K562 (cell line): ENCODE measurements at regions not wholly inside any gene's neighbourhood (a gene's known extent, or its start where the extent isn't known, plus 50 kb on each side); places are given as distances from the start of the nearest gene placed in this dataset.

Experiments used
- ATAC-seq: fragments of 200-7000 bp; cut with Tn5 transposase; 3 replicates; pipeline ENCODE4 v1.9.1; 2020; ENCODE audit warnings: moderate library complexity
- BruUV-seq: library from RNA; stranded (reverse); fragments of 400-500 nt; replicated peaks from 2 replicates; lab custom pipeline; 2021; lab: Mats Ljungman, UMichigan
- CTCF ChIA-PET: fragments of 300-600 bp; formaldehyde crosslinking; extraction: SDS; loops from one replicate; lab custom pipeline; 2021; ENCODE audit warnings: low intra/inter-chr PET ratio; lab: Yijun Ruan, JAX
- POLR2A ChIA-PET: fragments of 300-600, 350-650 bp; sonication (Branson Sonifier 250); formaldehyde crosslinking; extraction: SDS; loops from one replicate; lab custom pipeline; 2021; ENCODE audit warnings: antibody characterized with exemption, inconsistent platforms; lab: Yijun Ruan, JAX
- DNase-seq, 4 experiments: peaks; one replicate each; pipeline versions ENCODE4 v3.0.0 to v3.0.0-alpha.2; 2011 to 2018; ENCODE audit warnings: low spot score in 3 of 4, mixed read lengths in 3 of 4; ENCODE audit errors: extremely low read depth in 1 of 4
- FAIRE-seq: peaks from 2 replicates; lab custom pipeline; 2011; peaks lifted over from hg19 to GRCh38; lab: Jason Lieb, UNC
- H2AFZ ChIP-seq: 2 replicates; pipeline ENCODE4 v1.6.0; 2011; ENCODE audit warnings: low read depth, low read length, control low read depth, inconsistent platforms
- H3K27ac ChIP-seq: fragments of 200-600 bp; 3 replicates; pipeline ENCODE4 v1.8.0; 2011; ENCODE audit warnings: low read depth, mild to moderate bottlenecking, control low read depth, inconsistent platforms, low read length, moderate library complexity, mixed read lengths; ENCODE audit errors: extremely low read depth
- H3K27me3 ChIP-seq, 2 experiments: fragments of 300-600 bp in 1 of 2; 2 replicates in 1 of 2; 3 replicates in 1 of 2; pipeline versions ENCODE4 v1.6.0 to v1.8.0; 2011; ENCODE audit warnings: inconsistent platforms in 2 of 2, low read length in 2 of 2, mild to moderate bottlenecking in 1 of 2, mixed read lengths in 1 of 2, moderate library complexity in 1 of 2; ENCODE audit not compliant: control insufficient read depth in 2 of 2, insufficient read depth in 2 of 2
- H3K36me3 ChIP-seq: fragments of 300-600 bp; 3 replicates; pipeline ENCODE4 v1.8.0; 2011; ENCODE audit warnings: mild to moderate bottlenecking, low read length, inconsistent platforms; ENCODE audit not compliant: control insufficient read depth, insufficient read depth
- H3K4me1 ChIP-seq, 2 experiments: fragments of 200-600 bp in 1 of 2; replicated peaks in 1 of 2; 2 replicates in 1 of 2; 3 replicates in 1 of 2; pipeline versions ENCODE4 v1.5.1 to v1.8.0; 2011; ENCODE audit warnings: inconsistent platforms in 2 of 2, low read length in 2 of 2, mild to moderate bottlenecking in 1 of 2, mixed read lengths in 1 of 2, moderate library complexity in 1 of 2; ENCODE audit not compliant: control insufficient read depth in 2 of 2, insufficient read depth in 2 of 2
- H3K4me2 ChIP-seq: 2 replicates; pipeline ENCODE4 v1.6.1; 2011; ENCODE audit warnings: low read length, control low read depth, inconsistent platforms, mixed read lengths; ENCODE audit not compliant: insufficient read depth
- H3K4me3 ChIP-seq: fragments of 200-600 bp; sonication (generic), shearing (Covaris generic); 2 replicates; pipeline ENCODE4 v1.5.1; 2016; ENCODE audit warnings: control low read depth, inconsistent platforms
- H3K79me2 ChIP-seq: fragments of 200-600 bp; 3 replicates; pipeline ENCODE4 v1.8.0; 2011; ENCODE audit warnings: low read length, inconsistent platforms; ENCODE audit not compliant: control insufficient read depth, insufficient read depth
- H3K9ac ChIP-seq, 2 experiments: 2 replicates each; pipeline versions ENCODE4 v1.6.0 to v1.6.1; 2011; ENCODE audit warnings: low read depth in 2 of 2, low read length in 2 of 2, control low read depth in 1 of 2, inconsistent platforms in 1 of 2, mild to moderate bottlenecking in 1 of 2, mixed read lengths in 1 of 2; ENCODE audit not compliant: insufficient read depth in 1 of 2
- H3K9me1 ChIP-seq: one replicate; pipeline ENCODE4 v1.6.0; 2011; ENCODE audit warnings: inconsistent platforms, mild to moderate bottlenecking, low read length, moderate library complexity; ENCODE audit not compliant: control insufficient read depth, insufficient read depth
- H3K9me3 ChIP-seq: replicated peaks from 2 replicates; pipeline ENCODE4 v1.5.1; 2011; ENCODE audit warnings: low read depth, low read length, inconsistent platforms; ENCODE audit not compliant: control insufficient read depth, insufficient read depth
- H4K20me1 ChIP-seq: replicated peaks from 2 replicates; pipeline ENCODE4 v1.6.1; 2011; ENCODE audit warnings: low read length, inconsistent platforms, mixed read lengths; ENCODE audit not compliant: control insufficient read depth, insufficient read depth
- E2F1 ChIP-seq: sonication (generic); formaldehyde crosslinking; IDR thresholded peaks from 2 replicates; pipeline ENCODE4 v1.8.1; 2023; ENCODE audit warnings: mild to moderate bottlenecking, missing genetic modification reagents, moderate library complexity
- EHMT2 ChIP-seq: fragments of 450-650 bp; IDR thresholded peaks from 2 replicates; pipeline ENCODE4 v1.6.1; 2018; ENCODE audit warnings: antibody characterized with exemption
- FOXJ3 ChIP-seq: sonication (generic); formaldehyde crosslinking; IDR thresholded peaks from 2 replicates; pipeline ENCODE4 v1.4.0; 2020; ENCODE audit warnings: mild to moderate bottlenecking, missing genetic modification reagents
- GATAD2A ChIP-seq: fragments of 450-650 bp; IDR thresholded peaks from 2 replicates; pipeline ENCODE4 v1.6.1; 2017
- HDAC1 ChIP-seq, 2 experiments: fragments of 450-650 bp; IDR thresholded peaks; 2 replicates each; pipeline ENCODE4 v1.6.1; 2016 to 2017; ENCODE audit warnings: inconsistent platforms in 1 of 2, mild to moderate bottlenecking in 1 of 2, moderate library complexity in 1 of 2
- HNRNPK ChIP-seq: fragments of 200-400 bp; formaldehyde crosslinking; IDR thresholded peaks from one replicate; pipeline ENCODE4 v1.6.1; 2018; ENCODE audit warnings: mild to moderate bottlenecking, low read depth, low read length; ENCODE audit not compliant: poor library complexity, severe bottlenecking
- MAFF ChIP-seq: IDR thresholded peaks from 2 replicates; pipeline ENCODE4 v1.6.1; 2012; ENCODE audit warnings: low read length, improper control_type of control experiment
- MCM2 ChIP-seq: fragments of 450-650 bp; IDR thresholded peaks from 2 replicates; pipeline ENCODE4 v1.6.1; 2017; ENCODE audit warnings: low read depth, mild to moderate bottlenecking
- NCOR1 ChIP-seq: fragments of 450-650 bp; IDR thresholded peaks from 2 replicates; pipeline ENCODE4 v1.6.1; 2016; ENCODE audit warnings: mild to moderate bottlenecking, moderate library complexity
- POLR2AphosphoS2 ChIP-seq: IDR thresholded peaks from 2 replicates; pipeline ENCODE4 v1.6.1; 2012; ENCODE audit warnings: low read length, improper control_type of control experiment
- RAD51 ChIP-seq: fragments of 450-650 bp; IDR thresholded peaks from 2 replicates; pipeline ENCODE4 v1.7.1; 2016; ENCODE audit warnings: low read depth, mild to moderate bottlenecking, borderline replicate concordance
- TBP ChIP-seq: optimal IDR thresholded peaks from 2 replicates; pipeline ENCODE3; 2011; ENCODE audit warnings: low read depth, low read length, improper control_type of control experiment
- TFAM ChIP-seq: fragments of 250-450 bp; sonication (Bioruptor Pico); conservative IDR thresholded peaks from 2 replicates; pipeline ENCODE4 v1.5.0; 2021; ENCODE audit warnings: mild to moderate bottlenecking, moderate library complexity
- YY1 ChIP-seq, 3 experiments: IDR thresholded peaks; 2 replicates each; pipeline ENCODE4 v1.6.1; 2011; ENCODE audit warnings: low read length in 2 of 3, mild to moderate bottlenecking in 2 of 3, moderate library complexity in 2 of 3, borderline replicate concordance in 1 of 3, control low read depth in 1 of 3, low read depth in 1 of 3; ENCODE audit not compliant: insufficient read depth in 3 of 3, insufficient replicate concordance in 2 of 3, control insufficient read depth in 1 of 3, insufficient read length in 1 of 3; ENCODE audit errors: extremely low read depth in 1 of 3
- ZBTB7A ChIP-seq: IDR thresholded peaks from 2 replicates; pipeline ENCODE4 v1.6.1; 2011; ENCODE audit warnings: low read depth, mild to moderate bottlenecking, low read length, moderate library complexity, borderline replicate concordance; ENCODE audit not compliant: control insufficient read depth
- ZNF124 ChIP-seq: sonication (generic); formaldehyde crosslinking; IDR thresholded peaks from 2 replicates; pipeline ENCODE4 v1.8.1; 2022; ENCODE audit warnings: missing genetic modification reagents
- ZNF584 ChIP-seq: fragments of 200-800 bp; sonication (Bioruptor generic); IDR thresholded peaks from 2 replicates; pipeline ENCODE4 v1.6.1; 2016; ENCODE audit warnings: low read depth, mild to moderate bottlenecking, missing genetic modification characterization, missing compliant biosample characterization
- ZNF830 ChIP-seq: fragments of 250-450 bp; sonication (Bioruptor Pico); IDR thresholded peaks from 2 replicates; pipeline ENCODE4 v1.5.0; 2021; ENCODE audit warnings: mild to moderate bottlenecking
- WGBS: fragments of 100-300 bp; shearing (Covaris generic); methylation state at CpG from one replicate; pipeline ENCODE4 v1.1.6; 2016; ENCODE audit warnings: low coverage, mixed read lengths; ENCODE audit not compliant: insufficient coverage; ENCODE audit errors: missing lambda C conversion rate; 5-methylcytosine and 5-hydroxymethylcytosine counted together
- in situ Hi-C: fragments of 300-500 bp; cut with MboI; formaldehyde crosslinking; loops from 4 replicates; pipeline ENCODE4 v1.15.0; 2018; ENCODE audit warnings: inconsistent platforms, mixed read lengths
- intact Hi-C: fragments of 100-400 bp; cut with micrococcal nuclease; formaldehyde crosslinking; loops from 2 replicates; pipeline ENCODE4 v1.14.2; 2022
- TF ChIP-seq, protein P1 (sequence below): sonication (generic); formaldehyde crosslinking; IDR thresholded peaks from 2 replicates; pipeline ENCODE4 v1.8.0; 2022; ENCODE audit warnings: missing genetic modification reagents, mild to moderate bottlenecking, borderline replicate concordance

DNA sequence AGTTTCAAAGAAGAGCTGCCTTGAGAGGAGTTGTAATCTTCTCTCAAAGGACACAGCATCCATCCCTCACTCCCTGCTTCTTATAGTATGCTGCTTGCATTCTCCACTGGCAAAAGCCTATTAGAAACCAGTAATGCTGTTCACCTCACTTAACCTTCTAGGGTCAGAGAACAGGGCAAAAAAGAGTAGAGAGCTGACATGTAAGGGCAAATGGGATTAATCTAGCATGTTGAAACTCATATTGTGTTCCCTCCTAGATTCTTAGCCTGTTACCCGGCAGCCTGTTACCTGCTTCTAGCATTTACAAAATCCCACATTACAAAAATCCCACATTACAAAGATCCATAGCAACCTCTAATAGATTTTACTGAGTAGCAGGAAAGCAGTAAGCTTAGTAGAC is 244.7 kb downstream of the SLC7A11 start:
- Histone ChIP-seq H3K79me2 (no peaks in the 10 kb centered on the region), H3K36me3 (no peaks in the 10 kb centered on the region), H3K27me3 (no peaks in the 10 kb centered on the region), H3K9ac (no peak overlapping the region), H4K20me1 (no peaks in the 10 kb centered on the region), H3K4me1 (no peaks in the 10 kb centered on the region), H3K4me2 (no peak overlapping the region), H3K9me3 (no peaks in the 10 kb centered on the region), H3K27ac (no peak overlapping the region), H3K4me3 (no peak overlapping the region), H2AFZ (no peak overlapping the region), H3K9me1 (no peaks in the 10 kb centered on the region)
- CTCF ChIA-PET, result no interaction called here
- WGBS, result 27% methylated on average over 1 of the region's 1 CpG
- DNase-seq (no peak), ATAC-seq (no peak), FAIRE-seq (no peak)
- POLR2A ChIA-PET, result no interaction called here
- in situ Hi-C loops, result no loop called here
- TF ChIP-seq HNRNPK, result no peak
- TF ChIP-seq EHMT2, result no peak
- no peak for TF ChIP-seq ZNF124 (CRISPR knock-in tag)
- no peak for TF ChIP-seq NCOR1
- no peak for TF ChIP-seq TBP
- TF ChIP-seq, protein P1, sequence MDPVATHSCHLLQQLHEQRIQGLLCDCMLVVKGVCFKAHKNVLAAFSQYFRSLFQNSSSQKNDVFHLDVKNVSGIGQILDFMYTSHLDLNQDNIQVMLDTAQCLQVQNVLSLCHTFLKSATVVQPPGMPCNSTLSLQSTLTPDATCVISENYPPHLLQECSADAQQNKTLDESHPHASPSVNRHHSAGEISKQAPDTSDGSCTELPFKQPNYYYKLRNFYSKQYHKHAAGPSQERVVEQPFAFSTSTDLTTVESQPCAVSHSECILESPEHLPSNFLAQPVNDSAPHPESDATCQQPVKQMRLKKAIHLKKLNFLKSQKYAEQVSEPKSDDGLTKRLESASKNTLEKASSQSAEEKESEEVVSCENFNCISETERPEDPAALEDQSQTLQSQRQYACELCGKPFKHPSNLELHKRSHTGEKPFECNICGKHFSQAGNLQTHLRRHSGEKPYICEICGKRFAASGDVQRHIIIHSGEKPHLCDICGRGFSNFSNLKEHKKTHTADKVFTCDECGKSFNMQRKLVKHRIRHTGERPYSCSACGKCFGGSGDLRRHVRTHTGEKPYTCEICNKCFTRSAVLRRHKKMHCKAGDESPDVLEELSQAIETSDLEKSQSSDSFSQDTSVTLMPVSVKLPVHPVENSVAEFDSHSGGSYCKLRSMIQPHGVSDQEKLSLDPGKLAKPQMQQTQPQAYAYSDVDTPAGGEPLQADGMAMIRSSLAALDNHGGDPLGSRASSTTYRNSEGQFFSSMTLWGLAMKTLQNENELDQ (CRISPR knock-in tag), result no peak
- TF ChIP-seq FOXJ3 (CRISPR knock-in tag), result no peak
- no peak for TF ChIP-seq MAFF
- TF ChIP-seq YY1 (IDR thresholded peaks at IDR 0.05; ENCODE audit: borderline replicate concordance in 1 of 3, control insufficient read depth in 1 of 3, extremely low read depth in 1 of 3, insufficient read depth in 3 of 3, insufficient read length in 1 of 3, insufficient replicate concordance in 2 of 3, low read depth in 1 of 3, low read length in 2 of 3), result no peak
- no peak for TF ChIP-seq E2F1 (CRISPR knock-in tag)
- no peak for TF ChIP-seq ZNF584 (CRISPR knock-in tag)
- no peak for TF ChIP-seq POLR2AphosphoS2
- no peak for TF ChIP-seq TFAM
- TF ChIP-seq ZBTB7A, result no peak
- TF ChIP-seq RAD51, result no peak
- no peak for TF ChIP-seq HDAC1 (IDR thresholded peaks at IDR 0.05)
- no peak for TF ChIP-seq GATAD2A
- no peak for TF ChIP-seq ZNF830 (CRISPR knock-in tag)
- no peak for TF ChIP-seq MCM2
- intact Hi-C loops, result no loop called here
- BruUV-seq, result no TSS peak
